Ishikawa (cell line): ENCODE measurements at regions not wholly inside any gene's neighbourhood (a gene's known extent, or its start where the extent isn't known, plus 50 kb on each side); places are given as distances from the start of the nearest gene placed in this dataset.

Experiments used
- CEBPB ChIP-seq: IDR thresholded peaks from 2 replicates; pipeline ENCODE4 v1.6.1; 2012
- CREB1 ChIP-seq: IDR thresholded peaks from 2 replicates; pipeline ENCODE4 v1.6.1; 2012; ENCODE audit warnings: low read depth
- EGR1 ChIP-seq: IDR thresholded peaks from 2 replicates; pipeline ENCODE4 v1.6.1; 2012
- EP300 ChIP-seq: IDR thresholded peaks from 2 replicates; pipeline ENCODE4 v1.6.1; 2012; ENCODE audit warnings: borderline replicate concordance
- FOXM1 ChIP-seq: IDR thresholded peaks from 2 replicates; pipeline ENCODE4 v1.6.1; 2012; ENCODE audit warnings: low read depth, borderline replicate concordance
- MAX ChIP-seq: IDR thresholded peaks from 2 replicates; pipeline ENCODE4 v1.6.1; 2012
- NFIC ChIP-seq: IDR thresholded peaks from 2 replicates; pipeline ENCODE4 v1.6.1; 2012
- RAD21 ChIP-seq: IDR thresholded peaks from 2 replicates; pipeline ENCODE4 v1.6.1; 2012; ENCODE audit warnings: low read depth
- TAF1 ChIP-seq: IDR thresholded peaks from 2 replicates; pipeline ENCODE4 v1.6.1; 2012; ENCODE audit warnings: low read depth, mild to moderate bottlenecking
- TCF12 ChIP-seq: IDR thresholded peaks from 2 replicates; pipeline ENCODE4 v1.6.1; 2012; ENCODE audit warnings: low read depth
- TEAD4 ChIP-seq: IDR thresholded peaks from 2 replicates; pipeline ENCODE4 v1.6.1; 2012
- YY1 ChIP-seq: IDR thresholded peaks from 2 replicates; pipeline ENCODE4 v1.6.1; 2012; ENCODE audit warnings: low read depth
- ZBTB7A ChIP-seq: IDR thresholded peaks from 2 replicates; pipeline ENCODE4 v1.6.1; 2012; ENCODE audit warnings: low read depth
- TF ChIP-seq, protein P1 (sequence below): IDR thresholded peaks from 2 replicates; pipeline ENCODE4 v1.6.1; 2012
- TF ChIP-seq, protein P2 (sequence below): IDR thresholded peaks from 2 replicates; pipeline ENCODE4 v1.6.1; 2012; ENCODE audit warnings: low read depth, mild to moderate bottlenecking

DNA sequence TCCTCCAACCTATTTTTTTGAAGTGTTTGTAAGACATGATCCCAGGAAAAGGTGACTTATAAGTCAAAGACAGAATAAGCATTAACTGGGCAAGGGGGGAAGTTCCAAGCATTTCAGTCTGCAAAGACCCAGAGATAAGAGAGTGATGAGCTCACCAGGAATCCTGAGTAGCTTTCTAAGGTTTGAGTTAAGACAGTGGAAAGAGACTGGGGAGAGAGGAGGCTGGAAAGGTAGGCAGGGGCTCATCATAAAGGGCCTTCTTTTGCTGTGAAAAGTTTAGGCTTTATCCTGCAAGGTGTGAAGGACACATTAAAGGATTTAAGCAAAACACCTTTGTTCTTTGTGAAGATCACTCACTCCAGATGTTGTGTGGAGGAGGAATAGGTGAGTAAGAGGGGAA is 438.8 kb downstream of the CHL1 start:
- TF ChIP-seq MAX (no peak), TEAD4 (no peak)

- no peak for TF ChIP-seq NFIC
- no peak for TF ChIP-seq RAD21
- no peak for TF ChIP-seq CEBPB
- no peak for TF ChIP-seq EGR1
- TF ChIP-seq TEAD4: no peak
- no peak for TF ChIP-seq EP300
- no peak for TF ChIP-seq TAF1
- TF ChIP-seq, protein P1, sequence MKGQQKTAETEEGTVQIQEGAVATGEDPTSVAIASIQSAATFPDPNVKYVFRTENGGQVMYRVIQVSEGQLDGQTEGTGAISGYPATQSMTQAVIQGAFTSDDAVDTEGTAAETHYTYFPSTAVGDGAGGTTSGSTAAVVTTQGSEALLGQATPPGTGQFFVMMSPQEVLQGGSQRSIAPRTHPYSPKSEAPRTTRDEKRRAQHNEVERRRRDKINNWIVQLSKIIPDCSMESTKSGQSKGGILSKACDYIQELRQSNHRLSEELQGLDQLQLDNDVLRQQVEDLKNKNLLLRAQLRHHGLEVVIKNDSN: no peak
- no peak for TF ChIP-seq YY1
- no peak for TF ChIP-seq MAX
Measured at GRCh38 chr3:643376-643775, 446.8 kb downstream of the CHL1 start.

GRCh38 chr3:655824-656223 is 437.0 kb upstream of the CNTN6 start:
- no peak for TF ChIP-seq TAF1

GRCh38 chr3:661356-661755 is 431.5 kb upstream of the CNTN6 start:
- TF ChIP-seq, protein P1: no peak
- TF ChIP-seq TAF1 (no peak), CEBPB (no peak), TEAD4 (no peak), ZBTB7A (no peak), EP300 (no peak), RAD21 (no peak), CREB1 (no peak), EGR1 (no peak), NFIC (no peak), TCF12 (no peak), FOXM1 (no peak), YY1 (no peak), MAX (no peak)
- TF ChIP-seq, protein P2, sequence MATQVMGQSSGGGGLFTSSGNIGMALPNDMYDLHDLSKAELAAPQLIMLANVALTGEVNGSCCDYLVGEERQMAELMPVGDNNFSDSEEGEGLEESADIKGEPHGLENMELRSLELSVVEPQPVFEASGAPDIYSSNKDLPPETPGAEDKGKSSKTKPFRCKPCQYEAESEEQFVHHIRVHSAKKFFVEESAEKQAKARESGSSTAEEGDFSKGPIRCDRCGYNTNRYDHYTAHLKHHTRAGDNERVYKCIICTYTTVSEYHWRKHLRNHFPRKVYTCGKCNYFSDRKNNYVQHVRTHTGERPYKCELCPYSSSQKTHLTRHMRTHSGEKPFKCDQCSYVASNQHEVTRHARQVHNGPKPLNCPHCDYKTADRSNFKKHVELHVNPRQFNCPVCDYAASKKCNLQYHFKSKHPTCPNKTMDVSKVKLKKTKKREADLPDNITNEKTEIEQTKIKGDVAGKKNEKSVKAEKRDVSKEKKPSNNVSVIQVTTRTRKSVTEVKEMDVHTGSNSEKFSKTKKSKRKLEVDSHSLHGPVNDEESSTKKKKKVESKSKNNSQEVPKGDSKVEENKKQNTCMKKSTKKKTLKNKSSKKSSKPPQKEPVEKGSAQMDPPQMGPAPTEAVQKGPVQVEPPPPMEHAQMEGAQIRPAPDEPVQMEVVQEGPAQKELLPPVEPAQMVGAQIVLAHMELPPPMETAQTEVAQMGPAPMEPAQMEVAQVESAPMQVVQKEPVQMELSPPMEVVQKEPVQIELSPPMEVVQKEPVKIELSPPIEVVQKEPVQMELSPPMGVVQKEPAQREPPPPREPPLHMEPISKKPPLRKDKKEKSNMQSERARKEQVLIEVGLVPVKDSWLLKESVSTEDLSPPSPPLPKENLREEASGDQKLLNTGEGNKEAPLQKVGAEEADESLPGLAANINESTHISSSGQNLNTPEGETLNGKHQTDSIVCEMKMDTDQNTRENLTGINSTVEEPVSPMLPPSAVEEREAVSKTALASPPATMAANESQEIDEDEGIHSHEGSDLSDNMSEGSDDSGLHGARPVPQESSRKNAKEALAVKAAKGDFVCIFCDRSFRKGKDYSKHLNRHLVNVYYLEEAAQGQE: no peak

DNA sequence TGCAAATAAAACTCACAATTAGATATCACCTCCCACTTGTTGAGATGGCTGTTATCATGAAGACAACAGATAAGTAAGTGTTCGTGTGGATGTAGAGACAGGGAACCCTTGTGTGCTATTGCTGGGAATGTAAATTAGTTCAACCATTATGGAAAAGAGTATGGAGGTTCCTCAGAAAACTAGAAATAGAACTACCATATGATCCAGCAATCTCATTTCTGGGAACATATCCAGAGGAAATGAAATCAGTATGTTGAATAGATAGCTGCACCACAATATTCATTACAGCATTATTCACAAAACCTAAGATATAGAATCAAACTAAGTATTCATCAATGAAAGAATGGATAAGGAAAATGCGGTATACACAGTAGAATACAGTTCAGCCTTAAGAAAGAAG is 418.7 kb upstream of the CNTN6 start:
- TF ChIP-seq ZBTB7A (no peak), CEBPB (no peak), TCF12 (no peak), EP300 (no peak), MAX (no peak), FOXM1 (no peak), EGR1 (no peak), TEAD4 (no peak), YY1 (no peak), NFIC (no peak), TAF1 (no peak), CREB1 (no peak), RAD21 (no peak)
- TF ChIP-seq, protein P1: no peak
- TF ChIP-seq, protein P2: no peak

DNA sequence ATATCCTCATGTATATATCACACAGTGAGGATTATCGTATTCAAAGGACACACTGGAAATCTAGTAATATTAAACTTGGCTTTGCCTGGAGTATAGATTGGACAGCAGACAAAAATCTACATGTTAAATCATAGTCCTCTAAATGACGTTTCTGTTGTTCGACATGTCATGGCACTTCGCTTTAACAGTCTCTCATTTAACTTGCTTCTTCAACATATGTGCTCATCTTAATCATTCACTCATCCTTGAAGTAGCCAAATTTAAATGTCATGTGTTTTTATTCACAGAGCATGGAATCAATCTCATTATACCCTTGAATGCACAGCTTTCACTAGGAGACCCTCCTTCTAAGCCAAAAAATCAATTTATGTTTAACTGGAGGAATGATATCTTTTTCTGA is 417.0 kb upstream of the CNTN6 start:
- TF ChIP-seq CREB1 (no peak), YY1 (no peak), NFIC (no peak), RAD21 (no peak), TAF1 (no peak), ZBTB7A (no peak), EP300 (no peak), EGR1 (no peak), FOXM1 (no peak), TCF12 (no peak), TEAD4 (no peak), MAX (no peak), CEBPB (no peak)
- TF ChIP-seq, protein P2: no peak
- TF ChIP-seq, protein P1: no peak
